AG04449 (cell line): ENCODE measurements at regions not wholly inside any gene's neighbourhood (a gene's known extent, or its start where the extent isn't known, plus 50 kb on each side); places are given as distances from the start of the nearest gene placed in this dataset.
"Not testable (repeated sequence)": the region's sequence is repeated elsewhere in the genome, so short reads cannot be mapped to it uniquely, and the experiment has no call there.

Source experiments
- CTCF ChIA-PET: fragments of 350-600 bp; formaldehyde crosslinking; extraction: SDS; loops from one replicate; lab custom pipeline; 2021; ENCODE audit warnings: antibody characterized with exemption; lab: Yijun Ruan, JAX
- POLR2A ChIA-PET: fragments of 400-600, 350-600 bp; formaldehyde crosslinking; extraction: SDS; loops from one replicate; lab custom pipeline; 2020; ENCODE audit warnings: antibody characterized with exemption, inconsistent platforms; lab: Yijun Ruan, JAX
- DNase-seq: peaks from one replicate; pipeline ENCODE4 v3.0.0-alpha.2; 2010; ENCODE audit warnings: low read depth, low spot score
- H3K4me3 ChIP-seq: 2 replicates; pipeline ENCODE4 v1.5.1; 2011; ENCODE audit warnings: low read depth, mild to moderate bottlenecking, control low read depth, low read length
- TF ChIP-seq, protein P1 (sequence below): IDR thresholded peaks from one replicate; pipeline ENCODE4 v1.5.1; 2011; ENCODE audit warnings: mild to moderate bottlenecking, moderate library complexity, low read length, control low read depth, inconsistent platforms; ENCODE audit not compliant: insufficient read depth; ENCODE audit errors: missing control alignments

- H3K4me3 ChIP-seq, POLR2A ChIA-PET, DNase-seq, CTCF ChIA-PET: not testable (repeated sequence)
These were observed 244.3 kb downstream of the TMEM121 start for GRCh38 chr14:105770619-105771216.

- POLR2A ChIA-PET, CTCF ChIA-PET, DNase-seq, H3K4me3 ChIP-seq: not testable (repeated sequence)
These were observed 245.2 kb downstream of the TMEM121 start for GRCh38 chr14:105771261-105772226.

- DNase-seq, CTCF ChIA-PET, POLR2A ChIA-PET, H3K4me3 ChIP-seq: not testable (repeated sequence)
These were observed 246.4 kb downstream of the TMEM121 start for GRCh38 chr14:105772710-105773250.

DNA sequence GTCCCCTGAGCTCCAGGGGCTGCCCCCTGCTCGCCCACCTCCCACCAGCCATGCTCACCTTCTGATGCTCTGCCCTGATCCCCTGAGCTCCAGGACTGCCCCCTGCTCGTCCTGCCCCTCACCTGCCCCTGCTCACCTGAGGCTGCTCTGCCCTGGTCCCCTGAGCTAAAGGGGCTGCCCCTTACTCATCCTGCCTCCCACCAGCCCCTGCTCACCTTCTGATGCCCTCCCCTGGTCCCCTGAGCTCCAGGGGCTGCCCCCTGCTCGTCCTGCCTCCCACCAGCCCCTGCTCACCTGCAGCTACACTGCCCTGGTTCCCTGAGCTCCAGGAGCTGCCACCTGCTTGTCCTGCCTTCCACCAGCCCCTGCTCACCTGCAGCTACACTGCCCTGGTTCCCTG, 247.2 kb downstream of the TMEM121 start:
- ChIA-PET CTCF (no interaction called here), POLR2A (no interaction called here)
- DNase-seq: no peak
- H3K4me3 ChIP-seq: no peak overlapping the region
- TF ChIP-seq, protein P1, sequence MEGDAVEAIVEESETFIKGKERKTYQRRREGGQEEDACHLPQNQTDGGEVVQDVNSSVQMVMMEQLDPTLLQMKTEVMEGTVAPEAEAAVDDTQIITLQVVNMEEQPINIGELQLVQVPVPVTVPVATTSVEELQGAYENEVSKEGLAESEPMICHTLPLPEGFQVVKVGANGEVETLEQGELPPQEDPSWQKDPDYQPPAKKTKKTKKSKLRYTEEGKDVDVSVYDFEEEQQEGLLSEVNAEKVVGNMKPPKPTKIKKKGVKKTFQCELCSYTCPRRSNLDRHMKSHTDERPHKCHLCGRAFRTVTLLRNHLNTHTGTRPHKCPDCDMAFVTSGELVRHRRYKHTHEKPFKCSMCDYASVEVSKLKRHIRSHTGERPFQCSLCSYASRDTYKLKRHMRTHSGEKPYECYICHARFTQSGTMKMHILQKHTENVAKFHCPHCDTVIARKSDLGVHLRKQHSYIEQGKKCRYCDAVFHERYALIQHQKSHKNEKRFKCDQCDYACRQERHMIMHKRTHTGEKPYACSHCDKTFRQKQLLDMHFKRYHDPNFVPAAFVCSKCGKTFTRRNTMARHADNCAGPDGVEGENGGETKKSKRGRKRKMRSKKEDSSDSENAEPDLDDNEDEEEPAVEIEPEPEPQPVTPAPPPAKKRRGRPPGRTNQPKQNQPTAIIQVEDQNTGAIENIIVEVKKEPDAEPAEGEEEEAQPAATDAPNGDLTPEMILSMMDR: no peak

DNA sequence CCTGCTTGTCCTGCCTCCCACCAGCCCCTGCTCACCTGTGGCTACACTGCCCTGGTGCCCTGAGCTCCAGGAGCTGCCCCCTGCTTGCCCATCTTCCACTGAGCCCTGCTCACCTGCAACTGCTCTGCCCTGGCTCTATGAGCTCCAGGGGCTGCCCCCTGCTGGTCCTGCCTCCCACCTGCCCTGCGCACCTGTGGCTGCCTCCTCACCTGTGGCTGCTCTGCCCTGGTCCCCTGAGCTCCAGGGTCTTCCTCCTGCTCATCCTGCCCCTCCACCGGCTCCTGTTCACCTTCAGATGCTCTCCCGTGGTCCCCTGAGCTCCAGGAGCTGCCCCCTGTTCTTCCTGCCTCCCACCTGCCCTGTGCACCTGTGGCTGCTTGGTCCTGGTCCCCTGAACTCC, 247.6 kb downstream of the TMEM121 start:
- ChIA-PET CTCF (no interaction called here), POLR2A (no interaction called here)
- DNase-seq: no peak
- TF ChIP-seq, protein P1: no peak
- H3K4me3 ChIP-seq: no peak overlapping the region

DNA sequence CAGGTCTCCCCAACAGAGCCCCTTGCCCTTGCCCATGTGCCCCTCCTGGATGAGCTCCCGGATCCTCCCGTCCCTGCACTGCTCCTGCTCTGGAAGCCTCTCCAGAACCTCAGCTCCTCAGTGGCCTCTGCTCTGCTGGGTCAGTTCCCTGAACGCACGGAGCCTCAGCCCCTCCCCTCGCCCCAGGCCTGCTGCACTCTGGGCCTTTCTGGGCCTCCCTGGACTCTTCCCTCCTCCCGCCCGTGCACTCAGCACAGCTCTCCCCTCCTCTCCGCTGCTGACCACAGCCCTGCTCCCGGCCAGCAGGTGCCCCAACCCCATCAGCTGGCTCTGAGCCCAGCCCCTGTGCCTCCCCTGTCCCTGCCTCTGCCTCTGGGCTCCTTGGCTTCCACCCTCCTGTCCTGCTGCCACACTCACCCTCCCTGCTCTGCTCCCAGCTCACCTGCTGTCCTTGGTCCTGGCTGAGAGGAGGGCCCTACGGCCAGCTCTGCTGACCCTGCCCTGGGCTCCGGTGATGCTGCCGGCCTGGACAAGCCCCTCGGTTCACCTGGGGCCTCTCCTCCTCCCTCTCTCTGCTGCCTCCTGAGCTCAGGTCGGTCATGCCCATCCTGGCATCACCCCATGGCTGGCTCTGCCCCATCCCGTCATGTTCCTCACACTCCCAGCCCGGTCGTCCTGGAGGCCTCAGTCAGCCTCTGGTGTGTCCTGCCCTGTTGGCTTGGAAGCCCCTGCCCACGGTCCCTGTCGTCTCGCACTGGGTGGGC, 248.4 kb downstream of the TMEM121 start:
- H3K4me3 ChIP-seq, DNase-seq, CTCF ChIA-PET, POLR2A ChIA-PET: not testable (repeated sequence)

DNA sequence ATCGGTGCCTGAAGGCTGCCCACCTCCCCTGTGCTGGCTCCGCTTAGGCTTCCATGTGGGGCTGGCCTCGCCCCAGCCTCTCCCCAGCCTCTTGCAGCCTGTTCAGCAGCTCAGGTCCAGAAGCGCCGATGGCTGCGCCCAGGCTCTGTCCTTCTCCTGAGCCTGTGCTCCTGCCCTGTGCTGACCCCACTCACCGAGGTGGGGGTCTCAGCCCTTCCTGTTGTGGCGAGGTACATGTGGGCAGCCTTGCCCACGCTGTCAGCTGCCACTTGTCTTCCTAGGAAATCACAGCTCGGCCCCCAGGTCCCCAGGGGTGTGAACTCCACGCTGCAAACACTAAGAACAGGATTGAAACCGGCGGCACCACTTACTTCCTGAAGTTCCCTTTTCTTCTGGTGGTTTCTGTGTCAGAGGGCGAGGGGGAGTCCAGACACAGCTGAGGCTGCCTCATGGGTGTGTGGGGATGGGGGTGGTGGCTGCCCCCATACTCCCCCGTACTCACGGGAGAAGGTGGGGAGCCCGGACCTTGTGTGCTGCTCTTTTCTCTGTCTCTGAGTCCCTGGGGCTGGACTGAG, 249.1 kb downstream of the TMEM121 start:
- DNase-seq, POLR2A ChIA-PET, CTCF ChIA-PET, H3K4me3 ChIP-seq: not testable (repeated sequence)

DNA sequence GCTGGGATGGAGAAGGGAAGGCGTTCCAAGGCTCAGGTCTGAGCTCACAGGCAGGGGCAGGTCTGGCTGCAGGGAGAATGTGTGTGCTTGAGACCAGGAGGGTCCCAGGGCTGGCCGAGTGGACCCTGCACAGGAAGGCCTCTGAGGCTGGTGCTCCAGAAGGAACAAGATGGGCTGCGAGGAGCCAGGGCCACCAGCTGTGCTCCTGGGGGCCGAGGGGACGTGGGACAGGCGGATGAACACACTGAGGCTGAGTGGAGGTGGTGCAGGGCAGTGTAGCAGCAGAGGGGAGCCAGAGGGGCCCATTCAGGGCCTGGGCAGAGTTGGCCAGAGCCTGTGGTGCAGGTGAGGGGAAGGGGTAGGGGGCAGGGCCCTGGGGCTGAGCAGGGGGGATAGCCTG, 249.7 kb downstream of the TMEM121 start:
- DNase-seq, CTCF ChIA-PET, POLR2A ChIA-PET, H3K4me3 ChIP-seq: not testable (repeated sequence)

DNA sequence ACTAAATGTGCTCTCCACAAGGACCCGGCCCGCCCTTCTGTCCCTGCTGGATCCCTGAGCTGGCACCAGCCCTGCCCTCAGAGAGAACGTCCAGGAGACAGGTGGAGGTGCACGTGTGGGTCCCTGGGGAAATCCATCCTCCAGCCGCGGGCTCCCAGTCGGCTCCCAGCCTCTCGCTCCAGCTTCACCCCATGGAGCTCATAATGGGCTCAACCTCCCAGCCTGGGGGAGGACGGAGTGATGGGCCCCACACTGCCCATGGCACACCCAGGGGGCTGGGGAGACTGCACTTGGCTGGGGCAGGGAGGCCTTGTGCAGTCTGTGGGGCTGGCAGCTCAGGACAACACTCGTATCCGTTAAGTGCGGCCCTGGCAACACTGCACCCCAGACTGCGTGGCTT, 250.5 kb downstream of the TMEM121 start:
- TF ChIP-seq, protein P1: no peak
- no peak overlapping the region for H3K4me3 ChIP-seq
- POLR2A ChIA-PET: no interaction called here
- no peak for DNase-seq
- CTCF ChIA-PET: no interaction called here
